ENCODE measurements at regions not wholly inside any gene's neighbourhood (a gene's known extent, or its start where the extent isn't known, plus 50 kb on each side); places are given as distances from the start of the nearest gene placed in this dataset.

DNA sequence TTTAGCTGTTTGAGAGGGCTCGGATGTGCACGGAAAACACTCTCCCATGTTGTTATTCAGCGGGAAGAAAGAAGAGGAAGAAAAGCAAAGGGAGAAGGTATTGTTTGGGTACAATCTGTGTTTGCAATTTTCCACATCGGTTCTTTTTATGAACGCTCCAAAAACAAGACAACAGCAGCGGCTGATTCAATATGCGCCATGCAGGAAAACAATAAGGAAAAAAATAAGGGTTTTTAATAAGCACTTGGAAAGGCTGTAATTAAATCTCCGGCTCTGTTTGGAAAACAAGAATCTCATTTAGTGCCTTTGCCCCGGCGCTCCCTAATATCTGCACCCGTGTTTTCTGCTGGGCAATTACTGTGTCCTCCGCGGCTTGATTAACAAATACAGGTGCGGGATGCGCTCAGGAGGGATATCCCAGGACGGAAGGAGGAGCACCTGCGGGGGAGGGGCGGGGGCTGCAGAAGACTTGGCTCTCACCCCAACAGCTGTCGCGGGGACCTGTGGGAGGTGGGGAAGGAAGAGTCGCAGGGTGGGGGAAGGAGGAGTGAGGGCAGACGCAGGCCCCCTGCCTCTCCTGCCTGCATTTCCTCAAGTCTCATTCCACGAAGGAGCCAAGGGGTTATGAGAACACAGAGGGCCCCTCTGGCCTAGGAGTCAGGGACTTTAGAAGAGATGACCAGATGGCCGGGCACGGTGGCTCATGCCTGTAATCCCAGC, 181.5 kb upstream of the PODXL start:
- TF ChIP-seq POLR2A (IDR thresholded peaks at IDR 0.05), result no peak
- TF ChIP-seq, protein P1, sequence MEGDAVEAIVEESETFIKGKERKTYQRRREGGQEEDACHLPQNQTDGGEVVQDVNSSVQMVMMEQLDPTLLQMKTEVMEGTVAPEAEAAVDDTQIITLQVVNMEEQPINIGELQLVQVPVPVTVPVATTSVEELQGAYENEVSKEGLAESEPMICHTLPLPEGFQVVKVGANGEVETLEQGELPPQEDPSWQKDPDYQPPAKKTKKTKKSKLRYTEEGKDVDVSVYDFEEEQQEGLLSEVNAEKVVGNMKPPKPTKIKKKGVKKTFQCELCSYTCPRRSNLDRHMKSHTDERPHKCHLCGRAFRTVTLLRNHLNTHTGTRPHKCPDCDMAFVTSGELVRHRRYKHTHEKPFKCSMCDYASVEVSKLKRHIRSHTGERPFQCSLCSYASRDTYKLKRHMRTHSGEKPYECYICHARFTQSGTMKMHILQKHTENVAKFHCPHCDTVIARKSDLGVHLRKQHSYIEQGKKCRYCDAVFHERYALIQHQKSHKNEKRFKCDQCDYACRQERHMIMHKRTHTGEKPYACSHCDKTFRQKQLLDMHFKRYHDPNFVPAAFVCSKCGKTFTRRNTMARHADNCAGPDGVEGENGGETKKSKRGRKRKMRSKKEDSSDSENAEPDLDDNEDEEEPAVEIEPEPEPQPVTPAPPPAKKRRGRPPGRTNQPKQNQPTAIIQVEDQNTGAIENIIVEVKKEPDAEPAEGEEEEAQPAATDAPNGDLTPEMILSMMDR (IDR thresholded peaks at IDR 0.05), result no peak
- Histone ChIP-seq H3K4me3 (no peak overlapping the region), H3K27me3 (no peaks in the 10 kb centered on the region), H3K27ac (no peak overlapping the region), H3K4me1 (no peaks in the 10 kb centered on the region), H3K9me3 (no peaks in the 10 kb centered on the region), H3K36me3 (replicated peaks in 1 of 2; ENCODE audit: insufficient read depth in 1 of 2, low read depth in 2 of 2) (no peaks in the 10 kb centered on the region)
- WGBS, 2 donors, result 56 to 58% methylated on average over 23 to 25 of the region's 25 CpGs
- DNase-seq (no peak), ATAC-seq (no peak)
- intact Hi-C loops (cut with DNase I), result no loop called here

DNA sequence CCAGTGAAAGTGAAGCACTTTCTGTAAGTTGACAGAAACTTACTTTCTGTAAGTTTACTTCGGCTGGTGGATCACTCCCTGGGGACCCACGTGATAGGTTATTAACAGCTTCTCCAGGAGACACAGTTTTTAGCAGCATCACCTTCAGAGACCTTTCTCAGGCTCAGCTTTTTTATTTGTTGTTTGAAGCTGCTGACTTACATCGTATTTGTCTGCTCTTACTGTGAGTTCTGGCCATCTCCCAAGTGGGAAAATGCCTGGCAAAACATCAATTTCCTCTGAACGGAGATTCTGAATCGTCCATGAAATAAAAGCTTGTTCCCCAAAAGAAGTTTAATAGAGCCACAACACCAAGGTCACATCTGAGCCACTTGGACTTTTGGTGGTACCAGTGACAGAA, 178.7 kb upstream of the PODXL start:
- H3K36me3 ChIP-seq (replicated peaks in 1 of 2; ENCODE audit: insufficient read depth in 1 of 2, low read depth in 2 of 2), result no peaks in the 10 kb centered on the region
- no peak for TF ChIP-seq POLR2A (IDR thresholded peaks at IDR 0.05)
- no peaks in the 10 kb centered on the region for H3K9me3 ChIP-seq
- H3K27ac ChIP-seq, result no peak overlapping the region
- H3K4me3 ChIP-seq, result no peak overlapping the region
- ATAC-seq, result no peak
- intact Hi-C loops (cut with DNase I), result no loop called here
- no peaks in the 10 kb centered on the region for H3K27me3 ChIP-seq
- no peak for DNase-seq
- 23% methylated on average over 5 of the region's 5 CpGs for whole genome bisulfite sequencing, 2 donors
- no peaks in the 10 kb centered on the region for H3K4me1 ChIP-seq

DNA sequence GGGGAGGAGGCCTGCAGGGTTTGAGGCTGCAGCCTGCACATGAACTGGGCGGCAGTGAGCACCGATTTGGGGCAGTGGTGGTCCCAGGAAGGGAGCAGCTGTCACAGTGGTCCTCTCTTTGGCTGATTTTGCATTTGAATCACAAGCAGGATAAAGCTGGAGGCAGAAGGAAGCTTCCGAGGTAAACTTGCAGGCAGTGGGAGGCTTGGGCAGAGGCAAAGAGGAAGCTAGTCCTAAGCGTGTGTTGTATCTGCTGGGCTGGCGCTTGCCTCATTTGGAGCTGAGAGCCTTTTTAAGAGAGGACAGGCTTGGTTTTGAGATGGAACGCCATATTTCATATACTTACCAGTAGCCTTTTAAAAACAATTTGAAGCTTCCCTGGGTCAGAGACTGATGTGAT, 177.2 kb upstream of the PODXL start:
- H3K9me3 ChIP-seq, result peaks cover 0 to 2% (median 0%) of the 10 kb centered on the region in 3 donors
- H3K27ac ChIP-seq, result no peak overlapping the region
- no peak for DNase-seq
- intact Hi-C loops (cut with DNase I), result no loop called here
- H3K27me3 ChIP-seq, result no peaks in the 10 kb centered on the region
- ATAC-seq, result no peak
- no peaks in the 10 kb centered on the region for H3K36me3 ChIP-seq (replicated peaks in 1 of 2; ENCODE audit: insufficient read depth in 1 of 2, low read depth in 2 of 2)
- H3K4me3 ChIP-seq, result no peak overlapping the region
- H3K4me1 ChIP-seq, result no peaks in the 10 kb centered on the region
- no peak for TF ChIP-seq POLR2A (IDR thresholded peaks at IDR 0.05)
- TF ChIP-seq, protein P1 (IDR thresholded peaks at IDR 0.05), result no peak
- 69 to 91% methylated on average over 4 to 6 of the region's 6 CpGs for WGBS, 2 donors

DNA sequence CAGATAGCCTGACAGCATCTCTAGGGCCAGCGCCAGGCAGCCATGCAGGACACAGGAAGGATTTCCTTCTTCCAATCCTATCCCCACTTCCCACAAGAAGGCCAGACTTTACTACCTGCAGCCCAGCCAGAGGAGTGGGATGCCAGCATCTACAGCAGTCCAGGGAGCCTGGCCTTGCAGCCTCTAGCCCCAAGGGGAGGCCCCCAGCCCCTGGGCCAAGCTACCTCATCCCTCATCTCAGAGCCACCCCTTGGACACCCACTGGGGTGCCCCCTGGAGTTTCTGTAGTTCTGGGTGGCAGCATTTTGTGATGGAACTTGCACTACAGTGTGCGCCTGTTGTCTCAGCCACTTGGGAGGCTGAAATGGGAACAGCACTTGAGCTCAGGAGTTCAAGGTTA, 170.8 kb upstream of the PODXL start:
- intact Hi-C loops (cut with DNase I), result no loop called here
- no peak for TF ChIP-seq POLR2A (IDR thresholded peaks at IDR 0.05)
- TF ChIP-seq, protein P1 (IDR thresholded peaks at IDR 0.05), result no peak
- Histone ChIP-seq H3K27me3 (no peaks in the 10 kb centered on the region), H3K4me1 (no peaks in the 10 kb centered on the region), H3K9me3 (peaks cover 0 to 5% (median 0%) of the 10 kb centered on the region in 3 donors), H3K36me3 (replicated peaks in 1 of 2; ENCODE audit: insufficient read depth in 1 of 2, low read depth in 2 of 2) (no peaks in the 10 kb centered on the region), H3K4me3 (no peak overlapping the region), H3K27ac (no peak overlapping the region)
- DNase-seq (no peak), ATAC-seq (no peak)
- WGBS, 2 donors, result 87 to 89% methylated on average over 2 of the region's 2 CpGs

DNA sequence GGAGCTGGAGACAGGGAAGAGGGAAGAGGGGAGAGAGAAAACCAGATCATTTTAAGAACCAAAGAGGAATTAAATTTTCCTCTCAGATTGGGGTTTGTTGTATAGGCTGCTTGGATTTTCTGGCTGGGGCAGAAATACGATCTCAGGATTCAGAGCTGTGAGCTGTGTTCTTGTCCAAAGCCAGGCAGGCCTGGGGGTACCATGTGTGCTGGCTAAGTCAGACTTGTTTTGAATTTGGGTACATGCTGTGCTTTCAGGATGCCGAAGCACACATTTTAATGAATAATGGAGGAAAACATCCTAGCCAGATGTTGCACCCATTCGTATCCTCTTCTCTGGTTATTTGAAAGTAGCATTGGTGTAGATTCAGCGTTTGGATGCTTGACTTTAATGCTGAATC, 170.3 kb upstream of the PODXL start:
- WGBS, 2 donors, result 59 to 66% methylated on average over 4 of the region's 4 CpGs
- TF ChIP-seq POLR2A (IDR thresholded peaks at IDR 0.05), result no peak
- no peak overlapping the region for H3K27ac ChIP-seq
- no peak for ATAC-seq
- intact Hi-C loops (cut with DNase I), result no loop called here
- H3K9me3 ChIP-seq, result peaks cover 0 to 5% (median 0%) of the 10 kb centered on the region in 3 donors
- no peaks in the 10 kb centered on the region for H3K4me1 ChIP-seq
- no peak for DNase-seq
- H3K36me3 ChIP-seq (replicated peaks in 1 of 2; ENCODE audit: insufficient read depth in 1 of 2, low read depth in 2 of 2), result no peaks in the 10 kb centered on the region
- H3K4me3 ChIP-seq, result no peak overlapping the region
- H3K27me3 ChIP-seq, result no peaks in the 10 kb centered on the region

DNA sequence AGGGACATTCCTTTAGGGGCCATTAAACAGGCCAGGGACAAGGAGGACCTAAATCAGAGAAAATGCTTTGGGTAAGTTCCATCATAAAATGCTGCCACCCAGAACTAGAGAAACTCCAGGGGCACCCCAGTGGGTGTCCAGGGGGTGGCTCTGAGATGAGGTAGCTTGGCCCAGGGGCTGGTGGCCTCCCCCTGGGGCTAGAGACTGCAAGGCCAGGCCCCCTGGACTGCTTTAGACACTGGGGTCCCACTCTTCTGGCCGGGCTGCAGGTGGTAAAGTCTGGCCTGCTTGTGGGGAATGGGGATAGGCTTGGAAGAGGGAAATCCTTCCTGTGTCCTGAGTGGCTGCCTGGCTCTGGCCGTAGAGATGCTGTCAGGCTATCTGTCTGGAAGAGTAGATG, 169.6 kb upstream of the PODXL start:
- TF ChIP-seq, protein P1 (IDR thresholded peaks at IDR 0.05), result no peak
- TF ChIP-seq POLR2A (IDR thresholded peaks at IDR 0.05), result no peak
- no peaks in the 10 kb centered on the region for H3K27me3 ChIP-seq
- intact Hi-C loops (cut with DNase I), result no loop called here
- H3K27ac ChIP-seq, result no peak overlapping the region
- 44 to 66% methylated on average over 1 to 2 of the region's 2 CpGs for WGBS, 2 donors
- DNase-seq (no peak), ATAC-seq (no peak)
- H3K4me1 ChIP-seq, result no peaks in the 10 kb centered on the region
- peaks cover 0 to 5% (median 0%) of the 10 kb centered on the region in 3 donors for H3K9me3 ChIP-seq
- H3K4me3 ChIP-seq, result no peak overlapping the region
- H3K36me3 ChIP-seq (replicated peaks in 1 of 2; ENCODE audit: insufficient read depth in 1 of 2, low read depth in 2 of 2), result no peaks in the 10 kb centered on the region

Data from body of pancreas (tissue), 4 donors.